ENCODE measurements at regions not wholly inside any gene's neighbourhood (a gene's known extent, or its start where the extent isn't known, plus 50 kb on each side); places are given as distances from the start of the nearest gene placed in this dataset.
A peak's percentile ranks its signal among the peaks of the same experiment; 100 is the strongest.

DNA sequence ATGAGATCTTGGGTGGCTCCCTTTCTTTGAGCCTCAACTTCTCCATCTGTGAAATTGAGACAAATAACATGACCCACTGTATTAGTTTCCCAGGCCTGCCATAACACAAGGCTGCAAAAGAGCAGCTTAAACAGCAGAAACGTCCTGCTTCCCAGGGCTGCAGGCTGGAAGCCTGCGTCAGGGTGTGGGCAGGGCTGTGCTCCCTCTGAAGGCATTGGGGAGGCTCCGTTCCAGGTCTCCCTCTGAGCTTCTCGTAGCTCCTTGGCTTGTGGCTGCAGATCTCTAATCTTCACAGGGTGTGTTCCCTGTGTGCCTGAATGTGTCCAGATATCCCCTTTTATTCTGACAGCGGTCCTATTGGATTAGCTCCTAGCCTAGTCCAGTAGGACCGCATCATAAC is 147.1 kb downstream of the VRK1 start:
- no peak overlapping the region for H3K4me2 ChIP-seq (ENCODE audit: low read length)
- H2AFZ ChIP-seq (ENCODE audit: low read depth, low read length) = no peak overlapping the region
- H3K9me3 ChIP-seq (ENCODE audit: low read length) = no peaks in the 10 kb centered on the region
- H3K9ac ChIP-seq (ENCODE audit: low read length) = no peak overlapping the region
- H4K20me1 ChIP-seq (ENCODE audit: insufficient read depth) = no peaks in the 10 kb centered on the region
- TF ChIP-seq TAF1 (IDR thresholded peaks at IDR 0.05; ENCODE audit: low read depth) = no peak
- TF ChIP-seq EP300 (conservative IDR thresholded peaks at IDR 0.05; ENCODE audit: poor library complexity, severe bottlenecking) = no peak
- TF ChIP-seq MXI1 (conservative IDR thresholded peaks at IDR 0.05; ENCODE audit: poor library complexity, severe bottlenecking) = no peak
- TF ChIP-seq RAD21 (conservative IDR thresholded peaks at IDR 0.05) = no peak
- no peak for TF ChIP-seq REST (IDR thresholded peaks at IDR 0.05; ENCODE audit: borderline replicate concordance)
- no peak for TF ChIP-seq CTCF (IDR thresholded peaks at IDR 0.05; ENCODE audit: poor library complexity, severe bottlenecking)
- no peak for TF ChIP-seq SMC3 (conservative IDR thresholded peaks at IDR 0.05; ENCODE audit: poor library complexity)
- no peak for TF ChIP-seq POLR2AphosphoS5 (IDR thresholded peaks at IDR 0.05)
- no peak for TF ChIP-seq EZH2 (IDR thresholded peaks at IDR 0.05; ENCODE audit: borderline replicate concordance, insufficient read depth, low read length, poor library complexity, severe bottlenecking)
- no peak overlapping the region for H3K4me3 ChIP-seq (ENCODE audit: low read length)
- H3F3A ChIP-seq (ENCODE audit: insufficient read depth, low read length, poor library complexity, severe bottlenecking) = no peaks in the 10 kb centered on the region
- H3K27me3 ChIP-seq (ENCODE audit: insufficient read depth, low read depth, low read length) = no peaks in the 10 kb centered on the region
- H3K36me3 ChIP-seq (ENCODE audit: insufficient read depth, low read length) = no peaks in the 10 kb centered on the region
- H3K9me2 ChIP-seq (ENCODE audit: insufficient read depth, low read length) = no peaks in the 10 kb centered on the region
- peak overlapping the region; percentile 77 for H3K27ac ChIP-seq (ENCODE audit: low read length)
- H3K79me2 ChIP-seq (replicated peaks; ENCODE audit: insufficient read depth, low read length) = no peaks in the 10 kb centered on the region

DNA sequence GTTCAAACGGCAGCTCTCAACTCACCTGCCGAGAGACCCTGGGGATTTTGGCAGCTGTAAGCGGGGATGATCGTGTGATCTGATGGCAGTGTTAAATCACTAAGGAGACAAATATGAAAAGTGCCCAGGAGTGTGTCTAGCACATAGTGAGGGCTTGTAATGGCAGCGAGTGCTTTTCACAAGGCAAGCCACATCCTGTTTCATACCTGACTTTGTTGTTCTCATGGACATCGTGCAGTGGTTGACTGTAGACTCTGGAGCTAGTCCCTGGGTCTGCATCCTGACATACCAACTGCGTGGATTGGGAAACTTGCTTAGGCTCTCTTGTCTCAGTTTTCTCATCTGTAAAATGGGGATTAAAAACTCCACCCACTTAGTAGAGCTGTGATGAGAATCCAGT is 148.5 kb downstream of the VRK1 start:
- Histone ChIP-seq H3K27ac (ENCODE audit: low read length) (peak overlapping the region; percentile 77), H2AFZ (ENCODE audit: low read depth, low read length) (no peak overlapping the region), H3K4me3 (ENCODE audit: low read length) (no peak overlapping the region), H3F3A (ENCODE audit: insufficient read depth, low read length, poor library complexity, severe bottlenecking) (no peaks in the 10 kb centered on the region), H3K9me2 (ENCODE audit: insufficient read depth, low read length) (no peaks in the 10 kb centered on the region), H3K9me3 (ENCODE audit: low read length) (no peaks in the 10 kb centered on the region), H3K9ac (ENCODE audit: low read length) (peak overlapping the region; percentile 19), H4K20me1 (ENCODE audit: insufficient read depth) (no peaks in the 10 kb centered on the region), H3K36me3 (ENCODE audit: insufficient read depth, low read length) (no peaks in the 10 kb centered on the region), H3K79me2 (replicated peaks; ENCODE audit: insufficient read depth, low read length) (no peaks in the 10 kb centered on the region), H3K27me3 (ENCODE audit: insufficient read depth, low read depth, low read length) (no peaks in the 10 kb centered on the region), H3K4me2 (ENCODE audit: low read length) (no peak overlapping the region)
- no peak for TF ChIP-seq POLR2AphosphoS5 (IDR thresholded peaks at IDR 0.05)
- TF ChIP-seq CTCF (IDR thresholded peaks at IDR 0.05; ENCODE audit: poor library complexity, severe bottlenecking) = no peak
- TF ChIP-seq MXI1 (conservative IDR thresholded peaks at IDR 0.05; ENCODE audit: poor library complexity, severe bottlenecking) = no peak
- no peak for TF ChIP-seq RAD21 (conservative IDR thresholded peaks at IDR 0.05)
- TF ChIP-seq SMC3 (conservative IDR thresholded peaks at IDR 0.05; ENCODE audit: poor library complexity) = no peak
- no peak for TF ChIP-seq TAF1 (IDR thresholded peaks at IDR 0.05; ENCODE audit: low read depth)
- TF ChIP-seq EZH2 (IDR thresholded peaks at IDR 0.05; ENCODE audit: borderline replicate concordance, insufficient read depth, low read length, poor library complexity, severe bottlenecking) = no peak

All from neural cell (in vitro differentiated cells).